Coronary artery (tissue), 2 donors: ENCODE measurements at regions not wholly inside any gene's neighbourhood (a gene's known extent, or its start where the extent isn't known, plus 50 kb on each side); places are given as distances from the start of the nearest gene placed in this dataset.
"Not testable (repeated sequence)": the region's sequence is repeated elsewhere in the genome, so short reads cannot be mapped to it uniquely, and the experiment has no call there.

Experiments
- DNase-seq: peaks from one replicate; pipeline ENCODE4 v3.0.0-alpha.2; 2017; ENCODE audit warnings: low spot score
- H3K27ac ChIP-seq, 2 donors: fragments of 200-600 bp; sonication (generic); one replicate each; pipeline ENCODE4 v1.5.1; 2016 to 2019
- H3K4me3 ChIP-seq: fragments of 200-600 bp; sonication (generic); 2 replicates; pipeline ENCODE4 v1.5.1; 2016; ENCODE audit warnings: mild to moderate bottlenecking, moderate library complexity
- TF ChIP-seq, protein P1 (sequence below): fragments of 200-600 bp; sonication (generic); IDR thresholded peaks from one replicate; pipeline ENCODE4 v1.5.1; 2019; ENCODE audit warnings: antibody characterized with exemption

DNA sequence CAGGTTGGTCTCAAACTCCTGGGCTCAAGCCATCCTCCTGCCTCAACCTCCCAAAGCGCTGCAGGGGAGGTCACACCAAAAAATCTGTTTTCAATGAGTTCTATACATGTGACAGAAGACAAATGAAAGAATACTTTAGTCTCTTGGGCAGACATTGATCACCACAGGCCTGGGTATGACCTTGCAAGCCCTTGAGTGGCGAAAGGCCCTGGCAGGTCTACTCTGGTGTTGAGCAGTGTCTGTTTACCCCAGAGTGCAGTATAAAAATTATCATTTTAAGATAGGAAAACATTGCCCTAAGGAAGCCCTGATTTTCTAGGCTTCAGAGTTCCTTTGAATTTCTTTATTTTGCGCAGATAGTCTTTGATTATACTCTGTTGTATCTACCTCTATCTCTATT is 61.6 kb upstream of the GBE1 start:
- TF ChIP-seq, protein P1, sequence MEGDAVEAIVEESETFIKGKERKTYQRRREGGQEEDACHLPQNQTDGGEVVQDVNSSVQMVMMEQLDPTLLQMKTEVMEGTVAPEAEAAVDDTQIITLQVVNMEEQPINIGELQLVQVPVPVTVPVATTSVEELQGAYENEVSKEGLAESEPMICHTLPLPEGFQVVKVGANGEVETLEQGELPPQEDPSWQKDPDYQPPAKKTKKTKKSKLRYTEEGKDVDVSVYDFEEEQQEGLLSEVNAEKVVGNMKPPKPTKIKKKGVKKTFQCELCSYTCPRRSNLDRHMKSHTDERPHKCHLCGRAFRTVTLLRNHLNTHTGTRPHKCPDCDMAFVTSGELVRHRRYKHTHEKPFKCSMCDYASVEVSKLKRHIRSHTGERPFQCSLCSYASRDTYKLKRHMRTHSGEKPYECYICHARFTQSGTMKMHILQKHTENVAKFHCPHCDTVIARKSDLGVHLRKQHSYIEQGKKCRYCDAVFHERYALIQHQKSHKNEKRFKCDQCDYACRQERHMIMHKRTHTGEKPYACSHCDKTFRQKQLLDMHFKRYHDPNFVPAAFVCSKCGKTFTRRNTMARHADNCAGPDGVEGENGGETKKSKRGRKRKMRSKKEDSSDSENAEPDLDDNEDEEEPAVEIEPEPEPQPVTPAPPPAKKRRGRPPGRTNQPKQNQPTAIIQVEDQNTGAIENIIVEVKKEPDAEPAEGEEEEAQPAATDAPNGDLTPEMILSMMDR = no peak
- no peak for DNase-seq
- Histone ChIP-seq H3K4me3 (no peak overlapping the region), H3K27ac (no peak overlapping the region)

DNA sequence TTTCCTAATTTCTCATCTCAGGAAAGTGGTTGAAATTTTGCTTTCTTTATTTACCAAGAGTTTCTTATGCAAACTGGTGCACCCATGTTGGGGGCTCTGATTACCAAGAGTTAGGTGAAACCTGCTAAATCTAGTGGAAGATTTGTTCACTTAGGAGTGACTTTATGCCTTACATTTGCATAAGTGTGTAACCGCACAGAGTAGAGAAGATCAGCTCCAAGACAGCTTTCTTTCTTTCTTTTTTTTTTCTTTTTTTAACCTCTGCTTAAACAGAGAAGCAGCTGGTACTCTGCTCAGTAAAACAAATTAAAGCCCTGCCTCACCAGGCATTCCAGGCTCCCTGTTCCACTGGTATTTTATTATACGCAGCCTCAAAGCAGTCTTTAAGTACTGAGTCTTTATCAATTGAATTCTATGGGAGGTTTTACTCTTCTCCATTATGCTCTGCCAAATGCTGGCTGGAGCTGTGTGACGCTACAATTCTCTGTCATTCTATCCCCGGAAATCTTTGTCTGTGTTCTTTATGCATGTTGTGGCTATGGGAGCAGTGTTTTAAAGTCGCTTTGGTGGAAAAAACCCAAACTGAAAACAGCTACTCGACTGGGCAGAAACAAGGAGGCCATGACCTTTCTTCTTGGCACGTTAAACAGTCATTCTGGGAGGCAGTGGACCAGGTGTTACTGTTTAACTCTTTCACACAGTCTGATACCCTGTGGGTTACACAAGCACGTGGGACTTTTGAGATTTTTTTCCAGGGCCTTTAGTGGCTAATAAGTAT is 55.2 kb upstream of the GBE1 start:
- Histone ChIP-seq H3K27ac (no peak overlapping the region), H3K4me3 (no peak overlapping the region)
- TF ChIP-seq, protein P1 = no peak
- DNase-seq = no peak

DNA sequence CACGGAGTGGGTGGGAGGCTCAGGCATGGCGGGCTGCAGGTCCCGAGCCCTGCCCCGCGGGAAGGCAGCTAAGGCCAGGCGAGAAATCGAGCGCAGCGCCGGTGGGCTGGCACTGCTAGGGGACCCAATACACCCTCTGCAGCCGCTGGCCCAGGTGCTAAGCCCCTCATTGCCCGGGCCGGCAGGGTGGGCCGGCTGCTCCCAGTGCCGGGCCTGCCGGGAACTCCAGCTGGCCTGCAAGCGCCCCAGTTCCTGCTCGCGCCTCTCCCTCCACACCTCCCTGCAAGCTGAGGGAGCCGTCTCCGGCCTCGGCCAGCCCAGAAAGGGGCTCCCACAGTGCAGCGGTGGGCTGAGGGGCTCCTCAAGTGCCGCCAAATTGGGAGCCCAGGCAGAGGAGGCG is 50.7 kb upstream of the GBE1 start:
- DNase-seq, H3K4me3 ChIP-seq, H3K27ac ChIP-seq: not testable (repeated sequence)
